ENCODE measurements at regions not wholly inside any gene's neighbourhood (a gene's known extent, or its start where the extent isn't known, plus 50 kb on each side); places are given as distances from the start of the nearest gene placed in this dataset.

- Histone ChIP-seq H3K4me3 (replicated peaks in 1 of 3) (no peak overlapping the region), H3K9me3 (no peaks in the 10 kb centered on the region), H3K27me3 (no peaks in the 10 kb centered on the region), H3K27ac (peak overlapping the region in 2 of 3 donors; percentile 49 to 65), H3K36me3 (no peaks in the 10 kb centered on the region), H3K4me1 (peaks cover 21 to 30% of the 10 kb centered on the region in 2 donors)
- 74 to 80% methylated on average over 6 of the region's 6 CpGs for WGBS, 2 donors
- TF ChIP-seq CTCF (IDR thresholded peaks at IDR 0.05) (no peak), POLR2A (IDR thresholded peaks at IDR 0.05) (no peak)
- intact Hi-C loops (cut with DNase I), result no loop called here
- DNase-seq, result no peak
Measured at GRCh38 chr9:96169901-96170300, 132.1 kb downstream of the HSD17B3 start.

DNA sequence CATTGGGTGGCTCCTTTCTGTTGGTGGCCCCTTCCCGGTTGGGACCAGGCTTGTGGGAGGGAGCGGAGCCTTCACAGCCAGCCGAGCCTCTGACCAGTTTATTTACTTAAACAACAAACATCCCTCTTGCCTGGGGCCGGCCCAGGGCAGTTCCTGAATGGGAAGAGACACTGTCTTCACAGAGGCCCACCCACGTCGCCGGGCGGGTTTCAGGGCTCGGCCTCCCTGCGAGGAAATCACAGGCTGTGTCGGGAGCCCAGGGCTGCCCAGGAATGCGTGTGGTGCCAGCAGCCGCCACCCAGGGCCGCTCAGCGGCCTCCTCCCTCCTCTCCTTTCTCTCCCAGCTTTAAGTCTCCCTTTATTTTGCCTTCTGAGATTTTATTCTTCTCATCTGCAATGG, 132.5 kb downstream of the HSD17B3 start:
- 32 to 42% methylated on average over 14 of the region's 15 CpGs for WGBS, 2 donors
- no peaks in the 10 kb centered on the region for H3K36me3 ChIP-seq
- peaks cover 21 to 30% of the 10 kb centered on the region in 2 donors for H3K4me1 ChIP-seq
- H3K9me3 ChIP-seq, result no peaks in the 10 kb centered on the region
- H3K27ac ChIP-seq, result peak overlapping the region; percentile 45 to 65 (median 49)
- TF ChIP-seq POLR2A (IDR thresholded peaks at IDR 0.05), result no peak
- no peak for TF ChIP-seq CTCF (IDR thresholded peaks at IDR 0.05)
- peak; percentile 71 to 79 for DNase-seq
- intact Hi-C loops (cut with DNase I), result no loop called here
- H3K27me3 ChIP-seq, result no peaks in the 10 kb centered on the region
- no peak overlapping the region for H3K4me3 ChIP-seq (replicated peaks in 1 of 3)

GRCh38 chr9:96168882-96169281, 133.1 kb downstream of the HSD17B3 start:
- intact Hi-C loops (cut with DNase I), result no loop called here
- H3K27me3 ChIP-seq, result no peaks in the 10 kb centered on the region
- H3K4me1 ChIP-seq, result peaks cover 21 to 30% of the 10 kb centered on the region in 2 donors
- H3K4me3 ChIP-seq (replicated peaks in 1 of 3), result no peak overlapping the region
- WGBS, 2 donors, result 71 to 81% methylated on average over 8 to 10 of the region's 10 CpGs
- no peaks in the 10 kb centered on the region for H3K9me3 ChIP-seq
- DNase-seq, result peak; percentile 41 to 42
- no peak for TF ChIP-seq POLR2A (IDR thresholded peaks at IDR 0.05)
- no peak for TF ChIP-seq CTCF (IDR thresholded peaks at IDR 0.05)
- no peaks in the 10 kb centered on the region for H3K36me3 ChIP-seq
- peak overlapping the region; percentile 45 to 65 (median 49) for H3K27ac ChIP-seq

GRCh38 chr9:96167011-96167410, 135.0 kb downstream of the HSD17B3 start:
- H3K4me1 ChIP-seq, result peaks cover 21 to 30% of the 10 kb centered on the region in 2 donors
- H3K27me3 ChIP-seq, result no peaks in the 10 kb centered on the region
- no peak overlapping the region for H3K4me3 ChIP-seq (replicated peaks in 1 of 3)
- WGBS, 2 donors, result 65 to 67% methylated on average over 12 to 15 of the region's 15 CpGs
- intact Hi-C loops (cut with DNase I), result no loop called here
- peak; percentile 49 to 68 for DNase-seq
- TF ChIP-seq CTCF (IDR thresholded peaks at IDR 0.05) (no peak), POLR2A (IDR thresholded peaks at IDR 0.05) (no peak)
- H3K9me3 ChIP-seq, result no peaks in the 10 kb centered on the region
- H3K27ac ChIP-seq, result no peak overlapping the region
- H3K36me3 ChIP-seq, result no peaks in the 10 kb centered on the region

DNA sequence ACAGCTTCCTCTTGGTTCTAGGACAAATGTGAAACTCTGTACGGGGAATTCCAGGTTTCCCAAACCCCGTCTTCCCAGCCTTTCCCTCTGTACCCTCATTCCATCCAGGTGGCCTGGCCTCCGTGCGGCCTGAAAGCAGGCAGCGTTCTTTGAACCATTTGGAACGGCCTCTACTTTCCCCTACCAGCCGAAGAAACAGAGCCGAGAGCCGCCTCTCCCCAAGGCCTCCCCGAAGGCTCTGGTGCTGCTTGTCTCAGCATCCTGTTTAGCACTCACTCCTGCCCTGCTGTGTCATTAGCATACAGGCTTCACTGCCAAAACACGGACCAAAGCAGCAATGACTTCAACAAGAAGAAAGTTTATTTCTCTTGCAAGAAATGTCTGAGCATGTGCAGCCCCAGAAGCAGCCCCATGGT, 137.7 kb downstream of the HSD17B3 start:
- no peaks in the 10 kb centered on the region for H3K27me3 ChIP-seq
- no peaks in the 10 kb centered on the region for H3K9me3 ChIP-seq
- intact Hi-C loops (cut with DNase I), result no loop called here
- DNase-seq, result no peak
- TF ChIP-seq CTCF (IDR thresholded peaks at IDR 0.05) (no peak), POLR2A (IDR thresholded peaks at IDR 0.05) (no peak)
- no peaks in the 10 kb centered on the region for H3K36me3 ChIP-seq
- H3K27ac ChIP-seq, result no peak overlapping the region
- H3K4me3 ChIP-seq (replicated peaks in 1 of 3), result no peak overlapping the region
- H3K4me1 ChIP-seq, result peaks cover 12 to 28% of the 10 kb centered on the region in 2 donors
- 90 to 93% methylated on average over 11 of the region's 11 CpGs for WGBS, 2 donors
